WTC11 (cell line): ENCODE measurements at regions not wholly inside any gene's neighbourhood (a gene's known extent, or its start where the extent isn't known, plus 50 kb on each side); places are given as distances from the start of the nearest gene placed in this dataset.

Source experiments
- ATAC-seq: fragments of 200-7000 bp; cut with Tn5 transposase; 2 replicates; pipeline ENCODE4 v1.10.0; 2021; ENCODE audit warnings: mild to moderate bottlenecking, moderate library complexity
- CTCF ChIA-PET: fragments of 300-600 bp; sonication (Branson Sonifier 250); formaldehyde crosslinking; loops from one replicate; lab custom pipeline; 2021; ENCODE audit warnings: antibody characterized with exemption; lab: Charles Lee
- POLR2A ChIA-PET: fragments of 350-600 bp; sonication (Branson Sonifier 250); formaldehyde crosslinking; loops from one replicate; lab custom pipeline; 2021; ENCODE audit warnings: antibody characterized with exemption; lab: Charles Lee
- DNase-seq: peaks from one replicate; pipeline ENCODE4 v3.0.0; 2021; ENCODE audit warnings: low spot score
- H3K27ac Mint-ChIP-seq: 2 replicates; pipeline ENCODE4 v1.8.0; 2021; ENCODE audit warnings: mixed read lengths
- H3K27me3 Mint-ChIP-seq: 2 replicates; pipeline ENCODE4 v1.8.0; 2021; ENCODE audit warnings: low read depth, mild to moderate bottlenecking, moderate library complexity, mixed read lengths
- H3K36me3 Mint-ChIP-seq: 2 replicates; pipeline ENCODE4 v1.8.0; 2021; ENCODE audit warnings: mixed read lengths
- H3K4me1 Mint-ChIP-seq: 2 replicates; pipeline ENCODE4 v1.8.0; 2022; ENCODE audit warnings: mixed read lengths
- H3K4me3 Mint-ChIP-seq: 2 replicates; pipeline ENCODE4 v1.8.0; 2021; ENCODE audit warnings: mild to moderate bottlenecking, moderate library complexity, mixed read lengths
- H3K9me3 Mint-ChIP-seq: 2 replicates; pipeline ENCODE4 v1.8.0; 2021; ENCODE audit warnings: mixed read lengths
- JAZF1 ChIP-seq: fragments of 250-450 bp; sonication (Bioruptor Pico); IDR thresholded peaks from 2 replicates; pipeline ENCODE4 v1.9.0; 2021; ENCODE audit warnings: moderate library complexity, mild to moderate bottlenecking, inconsistent platforms
- NFYB ChIP-seq: sonication (generic); formaldehyde crosslinking; conservative IDR thresholded peaks from 2 replicates; pipeline ENCODE4 v1.8.0; 2022; ENCODE audit warnings: low read depth, missing genetic modification reagents
- TEAD1 ChIP-seq: sonication (generic); formaldehyde crosslinking; IDR thresholded peaks from 2 replicates; pipeline ENCODE4 v1.8.0; 2022; ENCODE audit warnings: mild to moderate bottlenecking, missing genetic modification reagents
- ZNF138 ChIP-seq: sonication (generic); formaldehyde crosslinking; conservative IDR thresholded peaks from 2 replicates; pipeline ENCODE4 v1.8.1; 2022; ENCODE audit warnings: mild to moderate bottlenecking, moderate library complexity, missing genetic modification reagents
- ZNF317 ChIP-seq: sonication (generic); formaldehyde crosslinking; IDR thresholded peaks from 2 replicates; pipeline ENCODE4 v1.8.1; 2023; ENCODE audit warnings: low read depth, mild to moderate bottlenecking, moderate library complexity, missing genetic modification reagents, borderline replicate concordance
- ZNF423 ChIP-seq: fragments of 250-450 bp; sonication (Bioruptor Pico); IDR thresholded peaks from 2 replicates; pipeline ENCODE4 v2.1.2; 2022; ENCODE audit warnings: mild to moderate bottlenecking, moderate library complexity
- TF ChIP-seq, protein P1 (sequence below): fragments of 250-450 bp; sonication (Bioruptor Pico); IDR thresholded peaks from 2 replicates; pipeline ENCODE4 v1.9.0; 2021; ENCODE audit warnings: mild to moderate bottlenecking, borderline replicate concordance
- TF ChIP-seq, protein P2 (sequence below): sonication (generic); formaldehyde crosslinking; IDR thresholded peaks from 2 replicates; pipeline ENCODE4 v1.8.0; 2022; ENCODE audit warnings: mild to moderate bottlenecking, missing genetic modification reagents
- TF ChIP-seq, protein P3 (sequence below): sonication (generic); formaldehyde crosslinking; conservative IDR thresholded peaks from 2 replicates; pipeline ENCODE4 v1.8.1; 2023; ENCODE audit warnings: mild to moderate bottlenecking, low read depth, missing genetic modification reagents, moderate library complexity
- TF ChIP-seq, protein P4 (sequence below): sonication (generic); formaldehyde crosslinking; IDR thresholded peaks from 2 replicates; pipeline ENCODE4 v1.8.0; 2023; ENCODE audit warnings: missing genetic modification reagents, mild to moderate bottlenecking, borderline replicate concordance
- TF ChIP-seq, protein P5 (sequence below): sonication (generic); formaldehyde crosslinking; IDR thresholded peaks from 2 replicates; pipeline ENCODE4 v1.8.0; 2022; ENCODE audit warnings: mild to moderate bottlenecking, missing genetic modification reagents
- TF ChIP-seq, protein P6 (sequence below): sonication (generic); formaldehyde crosslinking; IDR thresholded peaks from 2 replicates; pipeline ENCODE4 v1.8.1; 2023; ENCODE audit warnings: mild to moderate bottlenecking, missing genetic modification reagents, moderate library complexity

DNA sequence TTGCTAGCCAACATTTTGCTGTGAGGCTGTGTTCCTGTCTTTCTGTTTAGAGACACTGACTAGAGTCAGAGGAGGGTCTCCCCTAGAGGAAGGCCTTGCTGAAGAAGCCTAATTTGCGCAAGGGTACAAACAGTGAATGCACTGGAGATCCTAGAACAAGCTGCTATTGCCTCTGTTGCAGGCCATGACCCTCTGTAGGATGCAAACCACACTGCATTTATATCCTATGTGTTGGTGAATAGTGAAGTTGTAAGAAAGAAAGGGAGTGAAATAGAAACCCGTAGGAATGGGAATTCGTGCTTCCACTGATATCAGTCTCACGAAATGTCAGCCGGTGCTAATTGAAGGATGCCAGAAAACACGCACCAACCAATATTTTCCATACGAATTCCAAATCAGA lies 88.2 kb downstream of the GJA1 start (continued):
- TF ChIP-seq, protein P1, sequence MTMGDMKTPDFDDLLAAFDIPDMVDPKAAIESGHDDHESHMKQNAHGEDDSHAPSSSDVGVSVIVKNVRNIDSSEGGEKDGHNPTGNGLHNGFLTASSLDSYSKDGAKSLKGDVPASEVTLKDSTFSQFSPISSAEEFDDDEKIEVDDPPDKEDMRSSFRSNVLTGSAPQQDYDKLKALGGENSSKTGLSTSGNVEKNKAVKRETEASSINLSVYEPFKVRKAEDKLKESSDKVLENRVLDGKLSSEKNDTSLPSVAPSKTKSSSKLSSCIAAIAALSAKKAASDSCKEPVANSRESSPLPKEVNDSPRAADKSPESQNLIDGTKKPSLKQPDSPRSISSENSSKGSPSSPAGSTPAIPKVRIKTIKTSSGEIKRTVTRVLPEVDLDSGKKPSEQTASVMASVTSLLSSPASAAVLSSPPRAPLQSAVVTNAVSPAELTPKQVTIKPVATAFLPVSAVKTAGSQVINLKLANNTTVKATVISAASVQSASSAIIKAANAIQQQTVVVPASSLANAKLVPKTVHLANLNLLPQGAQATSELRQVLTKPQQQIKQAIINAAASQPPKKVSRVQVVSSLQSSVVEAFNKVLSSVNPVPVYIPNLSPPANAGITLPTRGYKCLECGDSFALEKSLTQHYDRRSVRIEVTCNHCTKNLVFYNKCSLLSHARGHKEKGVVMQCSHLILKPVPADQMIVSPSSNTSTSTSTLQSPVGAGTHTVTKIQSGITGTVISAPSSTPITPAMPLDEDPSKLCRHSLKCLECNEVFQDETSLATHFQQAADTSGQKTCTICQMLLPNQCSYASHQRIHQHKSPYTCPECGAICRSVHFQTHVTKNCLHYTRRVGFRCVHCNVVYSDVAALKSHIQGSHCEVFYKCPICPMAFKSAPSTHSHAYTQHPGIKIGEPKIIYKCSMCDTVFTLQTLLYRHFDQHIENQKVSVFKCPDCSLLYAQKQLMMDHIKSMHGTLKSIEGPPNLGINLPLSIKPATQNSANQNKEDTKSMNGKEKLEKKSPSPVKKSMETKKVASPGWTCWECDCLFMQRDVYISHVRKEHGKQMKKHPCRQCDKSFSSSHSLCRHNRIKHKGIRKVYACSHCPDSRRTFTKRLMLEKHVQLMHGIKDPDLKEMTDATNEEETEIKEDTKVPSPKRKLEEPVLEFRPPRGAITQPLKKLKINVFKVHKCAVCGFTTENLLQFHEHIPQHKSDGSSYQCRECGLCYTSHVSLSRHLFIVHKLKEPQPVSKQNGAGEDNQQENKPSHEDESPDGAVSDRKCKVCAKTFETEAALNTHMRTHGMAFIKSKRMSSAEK (CRISPR knock-in tag): no peak
- TF ChIP-seq, protein P2, sequence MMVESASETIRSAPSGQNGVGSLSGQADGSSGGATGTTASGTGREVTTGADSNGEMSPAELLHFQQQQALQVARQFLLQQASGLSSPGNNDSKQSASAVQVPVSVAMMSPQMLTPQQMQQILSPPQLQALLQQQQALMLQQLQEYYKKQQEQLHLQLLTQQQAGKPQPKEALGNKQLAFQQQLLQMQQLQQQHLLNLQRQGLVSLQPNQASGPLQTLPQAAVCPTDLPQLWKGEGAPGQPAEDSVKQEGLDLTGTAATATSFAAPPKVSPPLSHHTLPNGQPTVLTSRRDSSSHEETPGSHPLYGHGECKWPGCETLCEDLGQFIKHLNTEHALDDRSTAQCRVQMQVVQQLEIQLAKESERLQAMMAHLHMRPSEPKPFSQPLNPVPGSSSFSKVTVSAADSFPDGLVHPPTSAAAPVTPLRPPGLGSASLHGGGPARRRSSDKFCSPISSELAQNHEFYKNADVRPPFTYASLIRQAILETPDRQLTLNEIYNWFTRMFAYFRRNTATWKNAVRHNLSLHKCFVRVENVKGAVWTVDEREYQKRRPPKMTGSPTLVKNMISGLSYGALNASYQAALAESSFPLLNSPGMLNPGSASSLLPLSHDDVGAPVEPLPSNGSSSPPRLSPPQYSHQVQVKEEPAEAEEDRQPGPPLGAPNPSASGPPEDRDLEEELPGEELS (CRISPR knock-in tag): no peak

DNA sequence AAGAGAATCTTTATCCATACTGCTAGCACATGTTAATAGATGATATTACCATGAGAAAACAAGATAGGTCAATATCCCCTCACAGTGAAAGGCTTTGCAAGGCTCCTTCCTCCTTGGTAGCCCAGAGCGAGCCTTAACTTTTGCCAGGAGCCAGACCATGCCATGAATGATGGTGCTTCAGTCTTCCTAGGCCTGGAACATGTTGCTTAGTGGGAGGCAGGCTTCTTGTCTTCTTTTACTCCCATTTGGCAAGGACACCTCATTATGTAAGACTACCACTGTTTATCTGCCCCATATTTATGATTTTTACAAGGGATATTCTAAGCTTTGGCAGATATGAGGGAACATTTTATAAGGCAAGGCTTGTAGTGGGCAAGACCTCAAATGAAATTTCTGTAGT lies 90.8 kb downstream of the GJA1 start:
- Mint-ChIP-seq H3K9me3 (no peaks in the 10 kb centered on the region), H3K27me3 (no peaks in the 10 kb centered on the region), H3K4me3 (no peak overlapping the region), H3K36me3 (no peaks in the 10 kb centered on the region), H3K4me1 (peaks cover 29% of the 10 kb centered on the region), H3K27ac (no peak overlapping the region)
- DNase-seq (no peak), ATAC-seq (peak; percentile 41; the same call in 1 of the 2 replicates)
- ChIA-PET CTCF (no interaction called here), POLR2A (no interaction called here)
- no peak for TF ChIP-seq NFYB
- TF ChIP-seq JAZF1 (CRISPR knock-in tag): no peak
- TF ChIP-seq TEAD1 (CRISPR knock-in tag): no peak
- TF ChIP-seq ZNF138 (CRISPR knock-in tag): no peak
- TF ChIP-seq, protein P3, sequence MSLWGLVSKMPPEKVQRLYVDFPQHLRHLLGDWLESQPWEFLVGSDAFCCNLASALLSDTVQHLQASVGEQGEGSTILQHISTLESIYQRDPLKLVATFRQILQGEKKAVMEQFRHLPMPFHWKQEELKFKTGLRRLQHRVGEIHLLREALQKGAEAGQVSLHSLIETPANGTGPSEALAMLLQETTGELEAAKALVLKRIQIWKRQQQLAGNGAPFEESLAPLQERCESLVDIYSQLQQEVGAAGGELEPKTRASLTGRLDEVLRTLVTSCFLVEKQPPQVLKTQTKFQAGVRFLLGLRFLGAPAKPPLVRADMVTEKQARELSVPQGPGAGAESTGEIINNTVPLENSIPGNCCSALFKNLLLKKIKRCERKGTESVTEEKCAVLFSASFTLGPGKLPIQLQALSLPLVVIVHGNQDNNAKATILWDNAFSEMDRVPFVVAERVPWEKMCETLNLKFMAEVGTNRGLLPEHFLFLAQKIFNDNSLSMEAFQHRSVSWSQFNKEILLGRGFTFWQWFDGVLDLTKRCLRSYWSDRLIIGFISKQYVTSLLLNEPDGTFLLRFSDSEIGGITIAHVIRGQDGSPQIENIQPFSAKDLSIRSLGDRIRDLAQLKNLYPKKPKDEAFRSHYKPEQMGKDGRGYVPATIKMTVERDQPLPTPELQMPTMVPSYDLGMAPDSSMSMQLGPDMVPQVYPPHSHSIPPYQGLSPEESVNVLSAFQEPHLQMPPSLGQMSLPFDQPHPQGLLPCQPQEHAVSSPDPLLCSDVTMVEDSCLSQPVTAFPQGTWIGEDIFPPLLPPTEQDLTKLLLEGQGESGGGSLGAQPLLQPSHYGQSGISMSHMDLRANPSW: no peak

DNA sequence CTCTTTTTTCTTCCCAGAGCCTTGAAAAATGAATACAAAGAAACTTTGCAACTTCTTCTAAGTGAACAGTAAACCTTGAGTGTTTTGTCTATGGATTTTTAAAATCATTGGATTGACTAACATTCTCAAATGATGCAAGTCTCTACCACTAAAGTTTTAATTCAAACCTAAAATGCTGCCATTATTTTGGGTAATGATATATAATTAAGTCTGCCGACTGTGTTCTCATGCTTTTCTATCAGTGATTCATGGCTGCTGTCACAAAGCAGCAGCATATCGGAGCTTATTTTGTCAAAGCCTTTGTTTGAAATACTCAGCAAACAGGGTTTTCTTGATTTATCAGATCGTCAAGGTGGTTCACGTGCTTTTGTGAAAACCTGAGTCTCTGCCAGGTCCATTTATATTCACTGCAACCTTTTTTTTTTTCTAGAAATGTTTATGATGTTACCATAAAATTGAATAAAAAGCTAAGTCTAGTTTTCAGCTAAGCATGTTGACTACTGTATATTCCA lies 96.3 kb downstream of the GJA1 start:
- peaks cover 3% of the 10 kb centered on the region; the same call in 1 of the 2 replicates for H3K36me3 Mint-ChIP-seq
- ATAC-seq (no peak), DNase-seq (no peak)
- no peak overlapping the region for H3K27ac Mint-ChIP-seq
- ChIA-PET CTCF (no interaction called here), POLR2A (no interaction called here)
- no peaks in the 10 kb centered on the region for H3K27me3 Mint-ChIP-seq
- H3K4me3 Mint-ChIP-seq: no peak overlapping the region
- H3K4me1 Mint-ChIP-seq: peaks cover 36% of the 10 kb centered on the region
- H3K9me3 Mint-ChIP-seq: peaks cover 7% of the 10 kb centered on the region
- TF ChIP-seq, protein P4, sequence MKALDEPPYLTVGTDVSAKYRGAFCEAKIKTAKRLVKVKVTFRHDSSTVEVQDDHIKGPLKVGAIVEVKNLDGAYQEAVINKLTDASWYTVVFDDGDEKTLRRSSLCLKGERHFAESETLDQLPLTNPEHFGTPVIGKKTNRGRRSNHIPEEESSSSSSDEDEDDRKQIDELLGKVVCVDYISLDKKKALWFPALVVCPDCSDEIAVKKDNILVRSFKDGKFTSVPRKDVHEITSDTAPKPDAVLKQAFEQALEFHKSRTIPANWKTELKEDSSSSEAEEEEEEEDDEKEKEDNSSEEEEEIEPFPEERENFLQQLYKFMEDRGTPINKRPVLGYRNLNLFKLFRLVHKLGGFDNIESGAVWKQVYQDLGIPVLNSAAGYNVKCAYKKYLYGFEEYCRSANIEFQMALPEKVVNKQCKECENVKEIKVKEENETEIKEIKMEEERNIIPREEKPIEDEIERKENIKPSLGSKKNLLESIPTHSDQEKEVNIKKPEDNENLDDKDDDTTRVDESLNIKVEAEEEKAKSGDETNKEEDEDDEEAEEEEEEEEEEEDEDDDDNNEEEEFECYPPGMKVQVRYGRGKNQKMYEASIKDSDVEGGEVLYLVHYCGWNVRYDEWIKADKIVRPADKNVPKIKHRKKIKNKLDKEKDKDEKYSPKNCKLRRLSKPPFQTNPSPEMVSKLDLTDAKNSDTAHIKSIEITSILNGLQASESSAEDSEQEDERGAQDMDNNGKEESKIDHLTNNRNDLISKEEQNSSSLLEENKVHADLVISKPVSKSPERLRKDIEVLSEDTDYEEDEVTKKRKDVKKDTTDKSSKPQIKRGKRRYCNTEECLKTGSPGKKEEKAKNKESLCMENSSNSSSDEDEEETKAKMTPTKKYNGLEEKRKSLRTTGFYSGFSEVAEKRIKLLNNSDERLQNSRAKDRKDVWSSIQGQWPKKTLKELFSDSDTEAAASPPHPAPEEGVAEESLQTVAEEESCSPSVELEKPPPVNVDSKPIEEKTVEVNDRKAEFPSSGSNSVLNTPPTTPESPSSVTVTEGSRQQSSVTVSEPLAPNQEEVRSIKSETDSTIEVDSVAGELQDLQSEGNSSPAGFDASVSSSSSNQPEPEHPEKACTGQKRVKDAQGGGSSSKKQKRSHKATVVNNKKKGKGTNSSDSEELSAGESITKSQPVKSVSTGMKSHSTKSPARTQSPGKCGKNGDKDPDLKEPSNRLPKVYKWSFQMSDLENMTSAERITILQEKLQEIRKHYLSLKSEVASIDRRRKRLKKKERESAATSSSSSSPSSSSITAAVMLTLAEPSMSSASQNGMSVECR (CRISPR knock-in tag): no peak
- TF ChIP-seq, protein P5, sequence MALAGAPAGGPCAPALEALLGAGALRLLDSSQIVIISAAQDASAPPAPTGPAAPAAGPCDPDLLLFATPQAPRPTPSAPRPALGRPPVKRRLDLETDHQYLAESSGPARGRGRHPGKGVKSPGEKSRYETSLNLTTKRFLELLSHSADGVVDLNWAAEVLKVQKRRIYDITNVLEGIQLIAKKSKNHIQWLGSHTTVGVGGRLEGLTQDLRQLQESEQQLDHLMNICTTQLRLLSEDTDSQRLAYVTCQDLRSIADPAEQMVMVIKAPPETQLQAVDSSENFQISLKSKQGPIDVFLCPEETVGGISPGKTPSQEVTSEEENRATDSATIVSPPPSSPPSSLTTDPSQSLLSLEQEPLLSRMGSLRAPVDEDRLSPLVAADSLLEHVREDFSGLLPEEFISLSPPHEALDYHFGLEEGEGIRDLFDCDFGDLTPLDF: no peak
- no peak for TF ChIP-seq ZNF317 (CRISPR knock-in tag)
- no peak for TF ChIP-seq ZNF423 (CRISPR knock-in tag)
- TF ChIP-seq, protein P1 (CRISPR knock-in tag): no peak
- TF ChIP-seq, protein P6, sequence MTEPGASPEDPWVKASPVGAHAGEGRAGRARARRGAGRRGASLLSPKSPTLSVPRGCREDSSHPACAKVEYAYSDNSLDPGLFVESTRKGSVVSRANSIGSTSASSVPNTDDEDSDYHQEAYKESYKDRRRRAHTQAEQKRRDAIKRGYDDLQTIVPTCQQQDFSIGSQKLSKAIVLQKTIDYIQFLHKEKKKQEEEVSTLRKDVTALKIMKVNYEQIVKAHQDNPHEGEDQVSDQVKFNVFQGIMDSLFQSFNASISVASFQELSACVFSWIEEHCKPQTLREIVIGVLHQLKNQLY (CRISPR knock-in tag): no peak
